H54 (cell line): ENCODE measurements at regions not wholly inside any gene's neighbourhood (a gene's known extent, or its start where the extent isn't known, plus 50 kb on each side); places are given as distances from the start of the nearest gene placed in this dataset.
"Not testable (repeated sequence)": the region's sequence is repeated elsewhere in the genome, so short reads cannot be mapped to it uniquely, and the experiment has no call there.

Experiments
- DNase-seq: peaks from one replicate; pipeline ENCODE4 v3.0.0; 2011; ENCODE audit warnings: low spot score, mixed read lengths; ENCODE audit not compliant: insufficient read length
- FAIRE-seq: peaks from 3 replicates; lab custom pipeline; 2011; peaks lifted over from hg19 to GRCh38; lab: Jason Lieb, UNC
- POLR2A ChIP-seq: IDR thresholded peaks from 2 replicates; pipeline ENCODE4 v1.6.1; 2011; ENCODE audit warnings: low read depth, mild to moderate bottlenecking, low read length

- TF ChIP-seq POLR2A, result no peak
Measured at GRCh38 chr15:62856466-62857246, 185.9 kb upstream of the TPM1 start.

GRCh38 chr15:62857411-62857853 is 185.1 kb upstream of the TPM1 start:
- DNase-seq, result peak; percentile 22
- no peak for TF ChIP-seq POLR2A
- no peak for FAIRE-seq

More at GRCh38 chr15:62856466-62857246, 185.9 kb upstream of the TPM1 start:
- FAIRE-seq (no peak), DNase-seq (no peak)

- FAIRE-seq (no peak), DNase-seq (no peak)
- TF ChIP-seq POLR2A, result no peak
Measured at GRCh38 chr15:62858343-62858742, 184.2 kb upstream of the TPM1 start.

GRCh38 chr15:62862717-62863116 is 179.8 kb upstream of the TPM1 start:
- no peak for FAIRE-seq
- TF ChIP-seq POLR2A, result no peak

GRCh38 chr15:62866366-62866765 is 176.2 kb upstream of the TPM1 start:
- no peak for TF ChIP-seq POLR2A
- FAIRE-seq, result no peak
- no peak for DNase-seq

More at GRCh38 chr15:62862717-62863116, 179.8 kb upstream of the TPM1 start:
- no peak for DNase-seq

- no peak for TF ChIP-seq POLR2A
- FAIRE-seq (no peak), DNase-seq (no peak)
Measured at GRCh38 chr15:62867844-62868243, 174.7 kb upstream of the TPM1 start.

- no peak for TF ChIP-seq POLR2A
- FAIRE-seq (no peak), DNase-seq (no peak)
Measured at GRCh38 chr15:62868507-62868906, 174.0 kb upstream of the TPM1 start.

GRCh38 chr15:62869116-62869515 is 173.4 kb upstream of the TPM1 start:
- no peak for FAIRE-seq
- DNase-seq, result no peak
- no peak for TF ChIP-seq POLR2A

GRCh38 chr15:62870216-62870615 is 172.3 kb upstream of the TPM1 start:
- TF ChIP-seq POLR2A, result no peak
- FAIRE-seq, result no peak
- no peak for DNase-seq

GRCh38 chr15:62870701-62871100 is 171.8 kb upstream of the TPM1 start:
- not testable (repeated sequence) for DNase-seq, FAIRE-seq

- DNase-seq, result no peak
- TF ChIP-seq POLR2A, result no peak
- FAIRE-seq, result no peak
Measured at GRCh38 chr15:62873203-62873602, 169.3 kb upstream of the TPM1 start.

GRCh38 chr15:62874064-62874463 is 168.5 kb upstream of the TPM1 start:
- no peak for FAIRE-seq
- DNase-seq, result no peak
- TF ChIP-seq POLR2A, result no peak

- TF ChIP-seq POLR2A, result no peak
- no peak for DNase-seq
- FAIRE-seq, result no peak
Measured at GRCh38 chr15:62874959-62875625, 167.5 kb upstream of the TPM1 start.

GRCh38 chr15:62875626-62876021 is 166.9 kb upstream of the TPM1 start:
- DNase-seq (no peak), FAIRE-seq (no peak)
- TF ChIP-seq POLR2A, result no peak
